Inferior parietal cortex (tissue), 1 donor: ENCODE measurements at regions not wholly inside any gene's neighbourhood (a gene's known extent, or its start where the extent isn't known, plus 50 kb on each side); places are given as distances from the start of the nearest gene placed in this dataset.
"Not testable (repeated sequence)": the region's sequence is repeated elsewhere in the genome, so short reads cannot be mapped to it uniquely, and the experiment has no call there.

Experiments
- DNase-seq: peaks from one replicate; pipeline ENCODE4 v3.0.0-alpha.2; 2016; ENCODE audit errors: extremely low spot score

GRCh38 chr6:110558575-110558974 lies 82.2 kb upstream of the SLC22A16 start:
- no peak for DNase-seq

- DNase-seq = no peak
These were observed 80.8 kb upstream of the SLC22A16 start for GRCh38 chr6:110557199-110557598.

- DNase-seq = no peak
These were observed 80.1 kb upstream of the SLC22A16 start for GRCh38 chr6:110556317-110557110.

- DNase-seq = peak; percentile 90
These were observed 78.6 kb upstream of the SLC22A16 start for GRCh38 chr6:110554966-110555460.

GRCh38 chr6:110554441-110554840 lies 78.0 kb upstream of the SLC22A16 start:
- no peak for DNase-seq

- DNase-seq = no peak
These were observed 76.7 kb upstream of the SLC22A16 start for GRCh38 chr6:110552901-110553641.

GRCh38 chr6:110552076-110552475 lies 75.7 kb upstream of the SLC22A16 start:
- DNase-seq = no peak

GRCh38 chr6:110551088-110551487 lies 74.7 kb upstream of the SLC22A16 start:
- DNase-seq = no peak

GRCh38 chr6:110550353-110550752 lies 73.9 kb upstream of the SLC22A16 start:
- DNase-seq = no peak

- DNase-seq = no peak
These were observed 72.9 kb upstream of the SLC22A16 start for GRCh38 chr6:110549277-110549676.

GRCh38 chr6:110548110-110548847 lies 71.9 kb upstream of the SLC22A16 start:
- DNase-seq = no peak

GRCh38 chr6:110547266-110547964 lies 71.0 kb upstream of the SLC22A16 start:
- DNase-seq = no peak

GRCh38 chr6:110545081-110545872 lies 68.9 kb upstream of the SLC22A16 start:
- no peak for DNase-seq

- no peak for DNase-seq
These were observed 68.1 kb upstream of the SLC22A16 start for GRCh38 chr6:110544472-110544871.

GRCh38 chr6:110543106-110543505 lies 66.7 kb upstream of the SLC22A16 start:
- DNase-seq = no peak

GRCh38 chr6:110542311-110543024 lies 66.1 kb upstream of the SLC22A16 start:
- DNase-seq = peak; percentile 81

- DNase-seq = peak; percentile 83
These were observed 65.4 kb upstream of the SLC22A16 start for GRCh38 chr6:110541701-110542309.

GRCh38 chr6:110539277-110540019 lies 63.0 kb upstream of the SLC22A16 start:
- DNase-seq = not testable (repeated sequence)
